ENCODE measurements at regions not wholly inside any gene's neighbourhood (a gene's known extent, or its start where the extent isn't known, plus 50 kb on each side); places are given as distances from the start of the nearest gene placed in this dataset.

DNA sequence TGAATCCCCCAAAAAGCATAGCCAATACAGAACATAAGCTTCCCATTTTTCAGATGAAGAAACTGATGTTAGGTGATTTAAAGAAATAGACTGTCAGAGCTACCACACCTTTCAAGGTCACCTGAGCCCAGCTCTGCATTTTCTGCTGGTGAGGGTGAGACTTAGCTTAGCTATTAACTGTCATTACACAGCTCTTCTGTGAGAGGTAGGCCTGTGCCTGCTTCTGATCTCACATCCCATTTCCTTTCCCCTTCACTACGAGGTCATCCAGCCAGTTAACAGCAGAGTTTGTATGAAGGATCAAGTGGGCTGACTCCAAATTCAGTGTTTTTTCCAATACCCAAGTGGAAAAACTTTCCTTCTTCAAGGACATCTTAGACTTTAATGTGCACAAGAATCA, 528.6 kb upstream of the CLINT1 start:
- TF ChIP-seq POLR2A (IDR thresholded peaks at IDR 0.05) (no peak), EP300 (IDR thresholded peaks at IDR 0.05) (no peak), POLR2AphosphoS5 (IDR thresholded peaks at IDR 0.05) (no peak)
- TF ChIP-seq, protein P1, sequence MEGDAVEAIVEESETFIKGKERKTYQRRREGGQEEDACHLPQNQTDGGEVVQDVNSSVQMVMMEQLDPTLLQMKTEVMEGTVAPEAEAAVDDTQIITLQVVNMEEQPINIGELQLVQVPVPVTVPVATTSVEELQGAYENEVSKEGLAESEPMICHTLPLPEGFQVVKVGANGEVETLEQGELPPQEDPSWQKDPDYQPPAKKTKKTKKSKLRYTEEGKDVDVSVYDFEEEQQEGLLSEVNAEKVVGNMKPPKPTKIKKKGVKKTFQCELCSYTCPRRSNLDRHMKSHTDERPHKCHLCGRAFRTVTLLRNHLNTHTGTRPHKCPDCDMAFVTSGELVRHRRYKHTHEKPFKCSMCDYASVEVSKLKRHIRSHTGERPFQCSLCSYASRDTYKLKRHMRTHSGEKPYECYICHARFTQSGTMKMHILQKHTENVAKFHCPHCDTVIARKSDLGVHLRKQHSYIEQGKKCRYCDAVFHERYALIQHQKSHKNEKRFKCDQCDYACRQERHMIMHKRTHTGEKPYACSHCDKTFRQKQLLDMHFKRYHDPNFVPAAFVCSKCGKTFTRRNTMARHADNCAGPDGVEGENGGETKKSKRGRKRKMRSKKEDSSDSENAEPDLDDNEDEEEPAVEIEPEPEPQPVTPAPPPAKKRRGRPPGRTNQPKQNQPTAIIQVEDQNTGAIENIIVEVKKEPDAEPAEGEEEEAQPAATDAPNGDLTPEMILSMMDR (IDR thresholded peaks at IDR 0.05), result no peak
